ENCODE measurements at regions not wholly inside any gene's neighbourhood (a gene's known extent, or its start where the extent isn't known, plus 50 kb on each side); places are given as distances from the start of the nearest gene placed in this dataset.

GRCh38 chr9:78544230-78544629 is 247.3 kb downstream of the PSAT1 start:
- TF ChIP-seq CTCF (IDR thresholded peaks at IDR 0.05; ENCODE audit: insufficient read depth, low read depth, low read length) = no peak
- no peak for TF ChIP-seq EZH2 (IDR thresholded peaks at IDR 0.05; ENCODE audit: insufficient read depth, low read length)

Data from astrocyte (in vitro differentiated cells and primary cell).